HG03378 (cell line): ENCODE measurements at regions not wholly inside any gene's neighbourhood (a gene's known extent, or its start where the extent isn't known, plus 50 kb on each side); places are given as distances from the start of the nearest gene placed in this dataset.

Source experiments
- ATAC-seq: cut with Tn5 transposase; IDR thresholded peaks from one replicate; pipeline ENCODE4 v1.9.1; 2021; ENCODE audit warnings: mild to moderate bottlenecking, moderate library complexity; ENCODE audit not compliant: unreplicated experiment

DNA sequence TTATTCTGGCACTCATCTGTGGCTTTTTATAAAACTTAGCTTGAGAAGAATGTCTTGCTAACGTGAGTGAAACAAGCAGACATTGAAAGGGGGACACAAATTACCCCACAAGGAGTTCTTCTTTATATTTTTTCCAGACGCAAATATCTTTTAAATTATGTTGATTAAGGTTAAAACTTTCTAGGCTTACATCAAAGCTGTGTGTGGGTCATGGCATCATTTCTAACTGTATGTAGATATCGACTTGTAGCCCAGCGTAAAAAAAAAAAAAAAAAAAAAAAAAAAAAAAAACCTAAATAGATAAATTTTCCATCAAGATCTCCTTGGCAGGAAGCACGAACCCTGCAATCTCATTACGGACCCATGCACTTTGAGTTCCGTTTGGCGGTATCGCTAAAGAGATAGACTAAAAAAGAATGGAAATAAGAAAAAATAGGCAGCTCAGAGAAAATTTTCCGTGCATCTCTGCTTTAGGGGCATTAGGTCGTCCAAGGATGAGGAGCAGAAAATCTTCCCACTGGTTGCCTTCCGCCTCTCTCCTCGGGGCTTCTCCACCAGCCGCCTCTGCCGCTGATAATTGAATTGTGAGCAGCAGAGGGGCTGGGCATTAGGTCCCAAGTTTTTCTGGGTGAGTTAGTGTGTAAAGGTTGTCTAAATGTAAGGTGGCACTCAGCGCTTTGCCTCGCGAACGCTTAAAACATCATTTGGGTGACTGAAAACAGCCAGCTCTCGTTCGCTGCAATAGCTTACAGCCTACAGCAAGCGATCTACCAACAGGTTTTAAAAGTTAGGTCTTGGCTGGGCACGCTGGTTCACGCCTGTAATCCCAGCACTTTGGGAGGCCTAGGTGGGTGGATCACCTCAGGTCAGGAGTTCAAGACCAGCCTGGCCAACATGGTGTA, 194.0 kb downstream of the TRIM27 start:
- ATAC-seq: no peak

DNA sequence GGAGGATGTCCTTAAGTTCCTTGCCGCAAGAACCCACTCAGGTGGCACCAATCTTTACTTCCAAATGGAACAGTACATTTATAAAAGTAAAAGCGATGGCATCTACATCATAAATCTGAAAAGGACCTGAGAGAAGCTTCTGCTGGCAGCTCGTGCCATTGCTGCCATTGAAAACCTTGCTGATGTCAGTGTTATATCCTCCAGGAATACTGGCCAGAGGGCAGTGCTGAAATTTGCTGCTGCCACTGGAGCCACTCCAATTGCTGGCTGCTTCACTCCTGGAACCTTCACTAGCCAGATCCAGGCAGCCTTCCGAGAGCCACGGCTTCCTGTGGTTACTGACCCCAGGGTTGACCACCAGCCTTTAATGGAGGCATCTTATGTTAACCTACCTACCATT, 191.7 kb downstream of the TRIM27 start:
- no peak for ATAC-seq

DNA sequence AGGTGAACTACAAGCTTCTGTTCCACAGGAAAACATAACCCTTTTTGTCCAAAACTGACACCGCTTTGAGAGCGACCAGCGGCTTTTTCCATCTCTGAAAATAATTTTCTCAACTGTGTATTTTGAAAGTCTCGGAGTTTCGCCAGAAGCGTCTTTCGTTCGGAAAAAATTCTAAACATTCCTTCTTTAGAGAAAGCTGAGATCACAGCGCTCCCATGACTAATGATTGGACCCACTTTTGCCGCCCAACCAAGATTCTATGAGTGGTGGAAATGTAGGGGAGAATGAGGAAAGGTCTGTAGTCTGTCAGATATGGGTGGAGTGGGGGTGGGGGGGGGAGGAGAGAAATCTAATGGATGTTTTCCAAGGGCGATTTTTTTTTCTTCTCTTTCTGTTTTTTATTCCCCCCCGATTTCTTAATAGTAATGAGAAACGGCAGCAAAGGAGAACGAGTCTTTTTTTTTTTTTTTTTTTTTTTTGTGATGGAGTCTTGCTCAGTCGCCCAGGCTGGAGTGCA, 189.3 kb downstream of the TRIM27 start:
- ATAC-seq: no peak

DNA sequence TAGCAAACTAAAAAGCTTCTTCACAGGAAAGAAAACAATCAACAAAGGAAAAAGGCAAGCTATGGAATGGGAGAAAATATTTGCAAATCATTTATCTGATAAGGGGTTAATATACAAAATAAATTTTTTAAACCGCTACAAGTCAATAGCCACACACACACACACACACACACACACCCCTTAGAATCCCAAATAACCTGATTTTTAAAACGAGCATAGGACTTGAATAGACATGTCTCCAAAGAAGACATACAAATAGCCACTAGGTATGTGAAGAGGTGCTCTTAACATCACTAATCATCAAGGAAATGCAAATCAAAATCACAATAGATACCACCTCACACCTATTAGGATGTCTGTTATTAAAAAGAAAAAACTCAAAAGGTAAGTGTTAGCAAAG, 187.7 kb downstream of the TRIM27 start:
- no peak for ATAC-seq

- ATAC-seq: no peak
Measured at GRCh38 chr6:28737750-28738395, 185.9 kb downstream of the TRIM27 start.

GRCh38 chr6:28738396-28738765, 185.4 kb downstream of the TRIM27 start:
- ATAC-seq: no peak

DNA sequence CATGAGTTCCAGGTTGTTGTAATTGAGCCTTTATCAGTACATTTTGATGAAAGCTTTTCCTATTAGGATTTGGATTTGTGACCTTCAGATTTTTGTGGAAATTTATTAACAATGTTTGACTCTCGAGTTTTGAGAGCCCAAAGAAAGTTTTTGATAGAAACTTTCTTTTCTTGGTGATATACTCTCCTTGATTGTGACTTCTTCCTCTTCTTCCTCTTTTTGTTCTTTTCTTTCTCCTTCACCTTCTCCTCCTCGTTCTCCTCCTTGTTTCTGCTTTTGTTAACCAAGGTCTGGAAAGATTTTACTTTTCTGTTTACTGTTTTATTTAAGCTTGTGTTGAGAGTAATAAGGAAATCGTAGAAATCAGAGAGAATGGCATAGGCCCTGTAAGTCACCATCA, 182.4 kb downstream of the TRIM27 start:
- no peak for ATAC-seq

- ATAC-seq: no peak
Measured at GRCh38 chr6:28742668-28743270, 181.0 kb downstream of the TRIM27 start.

GRCh38 chr6:28743271-28743789, 180.5 kb downstream of the TRIM27 start:
- ATAC-seq: no peak

GRCh38 chr6:28747083-28747630, 176.6 kb downstream of the TRIM27 start:
- no peak for ATAC-seq

DNA sequence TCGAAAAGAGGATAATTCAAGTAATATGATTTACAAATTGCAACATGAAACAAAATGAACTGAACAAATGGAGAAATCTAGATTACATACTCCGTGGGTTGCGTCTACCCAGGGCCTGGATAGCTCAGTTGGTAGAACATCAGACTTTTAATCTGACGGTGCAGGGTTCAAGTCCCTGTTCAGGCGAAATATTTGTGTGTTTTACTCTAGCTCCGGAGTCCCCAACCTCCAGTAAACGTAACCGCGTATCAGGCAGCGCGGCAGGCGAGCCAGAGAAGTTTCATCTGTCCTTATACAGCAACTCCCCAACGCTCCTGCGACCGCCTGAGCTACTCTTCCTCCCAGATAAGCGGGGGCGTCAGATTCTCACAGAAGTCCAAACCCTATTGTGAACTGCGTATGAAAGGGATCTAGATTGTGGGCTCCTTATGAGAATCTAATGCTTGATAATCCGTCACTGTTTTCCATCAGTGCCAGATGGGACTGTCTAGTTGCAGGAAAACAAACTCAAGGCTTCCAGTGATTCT, 176.1 kb downstream of the TRIM27 start:
- no peak for ATAC-seq

DNA sequence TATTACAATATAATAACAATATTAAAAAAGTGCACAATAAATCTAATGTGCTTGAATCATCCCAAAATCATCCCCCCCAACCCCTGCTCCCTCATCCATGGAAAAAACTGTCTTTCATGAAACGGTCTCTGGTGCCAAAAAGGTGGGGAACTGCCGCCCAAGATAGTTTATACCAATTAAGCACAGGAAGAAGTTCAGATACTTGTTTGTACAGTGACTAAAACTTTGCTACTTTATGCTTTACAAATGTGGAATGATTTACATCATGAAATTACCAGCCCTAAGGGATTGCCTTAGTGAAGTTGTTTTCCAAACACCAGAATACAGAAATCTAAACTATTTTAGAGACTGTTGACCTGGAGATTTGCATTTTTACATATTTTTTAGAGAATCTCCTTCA, 175.6 kb downstream of the TRIM27 start:
- ATAC-seq: no peak

DNA sequence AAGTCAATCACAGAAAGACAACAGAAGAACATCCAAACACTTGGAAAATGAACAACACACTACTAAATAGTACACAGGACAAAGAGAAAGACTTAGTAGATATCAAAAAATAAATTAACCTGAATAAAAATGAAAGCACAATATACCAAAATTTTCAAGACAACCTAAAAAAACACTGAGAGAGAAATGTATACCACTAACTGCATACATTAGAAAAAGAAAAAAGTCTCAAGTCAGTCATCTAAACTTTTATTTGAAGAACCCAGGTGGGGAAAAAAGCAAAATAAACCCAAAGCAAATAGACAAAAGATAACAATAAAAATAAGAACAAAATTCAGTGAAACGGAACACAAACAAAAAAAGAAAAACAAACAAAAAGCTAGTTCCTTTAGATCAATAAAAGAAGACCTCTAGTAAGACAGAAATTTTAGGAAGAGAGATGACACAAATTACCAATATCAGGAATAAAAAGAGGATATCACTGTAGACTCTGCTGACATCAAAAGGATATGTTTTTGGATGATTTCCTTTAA, 172.8 kb downstream of the TRIM27 start:
- ATAC-seq: no peak

DNA sequence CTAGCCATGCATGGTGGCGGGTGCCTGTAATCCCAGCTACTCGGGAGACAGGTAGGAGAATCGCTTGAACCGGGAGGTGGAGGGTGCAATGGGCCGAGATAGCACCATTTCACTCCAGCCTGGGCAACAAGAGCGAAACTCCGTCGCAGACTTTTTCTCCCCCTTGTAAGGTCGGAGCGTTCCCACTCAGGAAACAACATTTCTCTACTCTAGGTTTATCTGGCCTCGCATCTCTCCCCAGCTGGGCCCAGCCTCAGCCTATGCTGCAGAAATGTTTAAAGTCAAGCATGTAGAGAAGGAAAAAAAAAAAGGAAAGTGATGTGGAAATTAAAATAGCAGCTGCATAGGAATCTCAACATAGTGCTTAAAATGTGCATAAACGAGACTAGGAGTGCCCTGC, 172.3 kb downstream of the TRIM27 start:
- no peak for ATAC-seq

- ATAC-seq: no peak
Measured at GRCh38 chr6:28751963-28752350, 171.8 kb downstream of the TRIM27 start.

- no peak for ATAC-seq
Measured at GRCh38 chr6:28757429-28758045, 166.2 kb downstream of the TRIM27 start.

- no peak for ATAC-seq
Measured at GRCh38 chr6:28758046-28758817, 165.6 kb downstream of the TRIM27 start.

GRCh38 chr6:28758818-28759235, 165.0 kb downstream of the TRIM27 start:
- no peak for ATAC-seq

DNA sequence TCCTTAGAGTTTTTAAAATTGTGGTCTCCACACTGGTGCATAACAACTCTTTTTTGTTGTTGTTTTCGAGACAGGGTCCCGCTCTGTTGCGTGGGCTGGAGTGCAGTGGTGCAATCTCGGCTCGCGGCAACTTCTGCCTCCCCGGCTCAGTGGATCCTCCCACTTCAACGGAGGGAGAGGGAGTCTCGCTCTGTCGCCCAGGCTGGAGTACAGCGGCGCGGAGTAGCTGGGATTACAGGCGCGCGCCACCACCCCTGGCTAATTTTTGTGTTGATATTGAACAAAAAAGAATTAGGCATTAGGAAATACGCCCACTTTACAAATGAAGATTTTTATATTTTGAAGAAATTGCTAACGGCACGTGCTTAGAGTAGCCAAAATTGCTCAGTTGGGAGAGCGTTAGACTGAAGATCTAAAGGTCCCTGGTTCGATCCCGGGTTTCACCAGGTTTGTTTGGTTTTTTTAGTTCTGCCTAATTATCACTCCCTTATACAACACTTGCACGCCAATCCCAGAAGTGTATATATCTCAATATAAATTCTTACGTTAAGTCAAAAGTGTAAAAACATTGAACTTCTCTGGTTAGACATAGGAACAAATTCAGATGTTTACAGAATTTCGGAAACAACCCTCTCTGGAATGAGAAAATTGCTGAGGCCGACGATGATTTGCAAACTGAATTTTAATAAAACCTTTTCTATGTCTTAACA, 159.6 kb downstream of the TRIM27 start:
- ATAC-seq: no peak
